ENCODE measurements at regions not wholly inside any gene's neighbourhood (a gene's known extent, or its start where the extent isn't known, plus 50 kb on each side); places are given as distances from the start of the nearest gene placed in this dataset.

DNA sequence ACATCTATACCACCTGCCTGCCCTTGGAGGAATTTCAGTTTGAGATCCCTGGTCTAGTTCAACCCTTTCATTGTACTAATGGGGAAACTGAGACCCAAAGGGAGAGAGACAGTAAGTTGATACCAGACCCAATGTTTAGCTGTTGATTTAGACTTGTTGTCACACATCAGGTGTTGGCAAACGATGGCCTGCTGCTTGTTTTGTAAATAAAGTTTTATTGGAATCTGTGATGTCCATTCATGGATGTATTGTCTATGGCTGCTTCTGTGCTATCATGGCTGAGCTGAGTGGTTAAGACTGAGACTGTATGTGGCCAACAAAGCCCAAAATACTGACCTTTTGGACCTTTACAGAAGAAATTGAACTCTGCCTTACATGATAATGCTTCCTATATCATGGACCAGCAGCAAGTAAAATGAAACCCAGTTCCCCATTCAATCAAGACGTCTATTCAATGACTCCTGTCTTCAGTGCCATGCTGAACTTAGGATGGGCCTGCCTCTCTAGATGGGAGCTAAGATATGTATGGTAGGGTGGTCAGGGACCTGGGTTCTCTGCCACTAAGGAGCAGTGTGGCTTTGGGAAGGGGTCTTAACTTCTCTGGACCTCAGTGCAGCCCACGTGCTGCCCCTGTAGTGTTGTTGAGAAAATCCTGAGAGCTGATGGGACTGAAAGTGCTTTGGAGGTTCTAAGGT, 111.0 kb downstream of the IRX5 start:
- intact Hi-C loops (cut with micrococcal nuclease) = no loop called here

DNA sequence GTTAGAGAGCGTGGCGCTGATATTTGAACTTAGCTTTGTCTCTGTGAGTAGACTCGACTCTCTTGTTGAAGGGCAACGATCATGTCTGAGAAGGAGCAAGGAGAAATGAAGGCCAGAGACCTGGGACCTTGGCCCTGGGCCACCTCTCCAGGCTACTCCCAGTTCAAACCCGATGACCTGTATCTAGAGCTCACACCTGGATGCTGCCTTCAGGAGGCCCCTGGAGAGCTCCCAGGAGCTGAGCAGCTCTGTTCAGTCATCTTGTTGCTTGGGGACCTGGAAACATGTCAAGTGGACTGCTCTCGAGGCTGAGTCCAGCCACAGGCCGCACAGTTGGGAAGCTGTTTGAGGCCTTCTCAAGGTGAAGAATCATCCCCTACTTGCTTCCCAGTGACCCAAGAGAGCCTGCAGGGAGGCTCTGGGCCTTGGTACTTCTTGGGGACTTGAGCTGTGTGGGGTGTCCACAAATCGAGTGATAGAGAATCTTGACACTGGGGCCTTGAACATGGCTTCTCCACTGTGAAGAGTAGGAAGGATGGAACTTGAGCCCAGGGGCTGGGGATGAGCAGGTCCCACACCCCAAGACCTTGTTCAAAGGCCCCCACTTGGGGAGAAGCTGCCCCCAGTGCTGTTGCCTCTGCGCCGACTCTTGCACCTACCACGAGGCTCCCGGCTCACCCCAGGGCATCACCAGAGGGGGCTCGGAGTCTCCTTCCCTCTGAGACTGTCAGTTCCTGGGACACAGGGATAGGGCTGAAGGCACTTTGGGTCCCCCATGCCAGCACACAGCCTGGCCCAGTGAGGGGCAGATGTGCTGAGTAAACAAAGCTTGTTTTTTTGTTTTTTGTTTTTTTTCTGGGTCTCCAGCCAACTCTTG, 112.1 kb downstream of the IRX5 start:
- intact Hi-C loops (cut with micrococcal nuclease) = no loop called here

DNA sequence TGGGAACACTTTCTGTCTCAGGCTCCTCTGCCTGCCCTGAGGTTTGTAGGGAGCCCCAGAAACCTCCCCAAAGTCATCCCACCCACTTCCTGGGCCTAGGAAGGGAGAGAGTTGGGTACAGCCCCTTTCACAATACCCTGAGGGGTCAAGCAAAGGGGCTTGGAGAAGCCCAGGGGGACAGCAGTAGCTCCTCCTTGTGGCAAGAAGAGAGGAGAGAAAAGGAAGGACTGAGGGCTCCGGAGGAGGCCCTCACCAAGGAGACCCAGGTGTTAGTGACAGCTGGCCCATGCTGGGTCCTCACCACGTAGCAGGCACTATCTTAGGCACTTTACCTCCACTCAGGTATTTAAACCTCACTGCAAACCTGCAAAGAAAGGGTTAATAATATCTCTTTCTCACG, 112.8 kb downstream of the IRX5 start:
- intact Hi-C loops (cut with micrococcal nuclease) = no loop called here

DNA sequence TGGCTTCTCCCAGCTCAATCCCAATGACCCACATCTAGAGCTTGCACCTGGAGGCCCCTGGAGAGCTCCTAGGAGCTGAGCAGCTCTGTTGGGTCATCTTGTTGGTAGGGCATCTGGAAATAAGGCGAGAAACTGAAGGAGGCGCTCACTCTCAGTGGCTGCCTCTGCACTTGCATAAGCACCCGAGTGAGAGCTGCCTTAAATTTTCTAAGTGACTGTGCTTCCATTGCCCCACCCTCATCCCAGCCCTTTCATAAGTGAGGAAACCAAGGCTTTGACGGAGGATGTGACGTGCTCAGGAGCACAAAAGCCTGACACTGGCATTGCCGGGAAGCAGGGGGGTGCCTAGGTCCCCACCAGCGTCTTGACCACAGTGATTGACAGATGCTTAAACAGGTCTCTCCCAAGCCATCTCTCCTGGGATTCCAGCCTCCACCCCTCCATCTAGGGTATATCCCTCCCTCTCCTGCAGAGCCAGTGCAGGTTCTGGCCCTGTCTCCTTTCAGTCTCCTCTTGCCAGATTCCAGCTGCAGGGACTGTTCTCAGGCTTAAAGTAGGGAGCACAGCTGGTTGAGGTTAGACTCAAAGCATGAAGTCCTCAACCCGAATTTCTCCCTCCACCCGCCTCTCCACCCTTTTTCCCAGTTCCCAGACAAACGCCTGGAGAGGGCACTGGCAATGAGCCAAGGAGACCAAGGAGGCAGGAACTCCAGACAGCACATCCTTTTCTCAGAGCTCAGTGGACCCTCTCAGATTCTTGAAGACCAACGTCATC, 113.7 kb downstream of the IRX5 start:
- intact Hi-C loops (cut with micrococcal nuclease) = no loop called here

DNA sequence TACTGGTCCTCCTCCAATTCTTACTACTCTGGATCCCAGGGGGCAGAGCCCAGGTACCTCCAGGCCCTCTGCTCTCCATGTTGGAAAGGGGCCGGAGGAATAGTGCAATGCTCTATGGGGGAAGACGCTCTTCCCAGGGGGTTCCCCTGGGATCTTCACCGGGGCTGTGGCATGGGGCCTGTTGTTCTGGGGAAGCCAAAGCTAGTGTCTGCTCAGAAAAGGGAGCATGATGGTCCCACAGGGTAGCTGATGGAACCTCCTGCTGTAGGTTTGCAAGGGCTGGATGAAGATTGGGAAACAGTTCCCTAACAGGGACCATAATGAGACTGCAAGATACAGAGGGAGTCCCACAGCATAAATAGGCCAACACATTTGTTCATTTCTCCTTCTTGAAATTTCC, 114.7 kb downstream of the IRX5 start:
- intact Hi-C loops (cut with micrococcal nuclease) = no loop called here

DNA sequence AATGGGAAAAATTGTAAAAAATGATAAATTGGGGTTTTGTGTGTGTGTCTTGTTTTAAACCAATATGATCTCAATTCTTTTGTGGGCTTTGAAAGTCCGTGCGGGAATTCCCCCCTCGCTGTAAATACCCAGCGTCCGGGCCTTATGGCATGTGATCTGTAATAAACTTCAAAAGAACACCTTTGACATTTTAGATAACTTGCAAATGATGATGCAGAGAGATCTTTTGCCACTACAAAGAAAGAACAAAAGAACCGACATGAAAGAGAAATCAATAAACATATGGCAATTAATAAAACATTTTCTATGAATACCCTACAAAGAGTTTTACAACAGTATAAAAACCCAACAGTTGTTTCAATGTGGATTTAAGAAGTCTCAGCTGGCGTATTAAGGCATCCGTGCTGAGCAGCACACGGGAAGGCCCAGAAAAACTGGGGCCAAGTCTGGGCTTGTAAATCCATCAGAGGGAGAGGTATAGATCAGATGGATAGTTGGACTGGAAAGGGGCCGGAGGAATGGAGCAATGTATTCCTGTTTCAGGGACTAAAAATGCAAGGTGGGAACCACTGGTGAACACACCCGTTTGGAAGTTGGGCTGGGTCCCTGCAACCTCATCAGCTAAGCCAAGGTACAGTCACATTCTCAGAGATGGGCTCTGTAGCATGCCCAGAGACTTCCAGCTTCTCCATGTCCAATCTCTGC, 115.2 kb downstream of the IRX5 start:
- intact Hi-C loops (cut with micrococcal nuclease) = no loop called here

DNA sequence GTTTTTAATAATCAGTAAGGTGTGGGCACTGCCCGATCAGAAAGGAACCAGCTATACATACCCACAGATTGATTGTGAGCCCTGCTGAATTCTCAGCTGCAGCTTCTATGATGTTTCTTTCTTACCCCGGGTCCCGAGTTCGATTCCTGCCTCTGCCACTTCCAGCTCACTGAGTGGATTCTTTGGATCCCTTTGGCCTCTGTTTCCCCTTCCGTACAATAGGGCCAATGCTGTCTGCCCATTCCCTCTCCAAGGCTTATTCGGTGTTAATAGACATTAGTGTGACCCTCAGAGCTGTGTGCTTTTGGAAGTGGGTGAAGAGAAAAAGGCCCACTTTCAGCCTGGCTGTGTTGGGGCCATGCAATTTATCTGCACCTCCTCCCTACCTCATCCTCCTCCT, 115.8 kb downstream of the IRX5 start:
- intact Hi-C loops (cut with micrococcal nuclease) = no loop called here

DNA sequence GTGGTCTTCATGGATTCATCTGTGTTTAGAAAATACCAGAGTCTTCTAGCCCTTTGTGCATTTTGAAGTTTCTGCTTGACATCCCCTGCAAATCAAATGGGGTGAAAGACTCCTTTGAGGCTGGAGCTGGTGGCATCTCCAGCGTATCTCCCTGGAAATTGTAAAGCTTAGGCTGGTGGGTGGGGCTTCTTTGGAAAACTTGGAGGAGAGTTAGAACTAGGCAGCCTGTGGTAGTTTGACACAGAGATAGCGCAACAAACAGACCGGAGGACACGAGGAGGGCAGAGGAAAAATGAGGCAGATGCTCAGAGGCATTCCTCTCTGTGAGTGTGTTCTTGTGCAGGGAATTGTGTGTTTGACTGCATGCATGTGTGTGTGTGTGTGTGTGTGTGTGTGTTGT, 116.3 kb downstream of the IRX5 start:
- intact Hi-C loops (cut with micrococcal nuclease) = no loop called here

DNA sequence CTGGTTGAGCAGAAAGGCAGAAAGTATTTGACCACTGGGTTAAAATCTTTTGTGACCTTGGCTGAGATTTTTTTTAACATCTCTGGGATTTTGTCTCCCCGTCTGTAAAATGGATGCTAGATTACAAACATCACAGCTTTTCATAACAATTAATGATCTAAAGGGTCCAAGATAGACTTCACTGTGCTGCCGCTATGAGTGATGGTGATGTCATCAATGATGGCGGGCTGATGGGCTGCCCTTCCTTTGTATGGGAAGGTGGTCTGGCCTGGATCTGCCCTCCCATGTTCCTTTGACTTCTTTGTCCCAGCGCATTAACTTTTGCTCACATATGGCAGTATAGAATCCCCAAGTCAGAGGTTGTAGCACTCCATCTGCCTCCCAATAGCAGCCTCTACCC, 116.7 kb downstream of the IRX5 start:
- intact Hi-C loops (cut with micrococcal nuclease) = no loop called here

DNA sequence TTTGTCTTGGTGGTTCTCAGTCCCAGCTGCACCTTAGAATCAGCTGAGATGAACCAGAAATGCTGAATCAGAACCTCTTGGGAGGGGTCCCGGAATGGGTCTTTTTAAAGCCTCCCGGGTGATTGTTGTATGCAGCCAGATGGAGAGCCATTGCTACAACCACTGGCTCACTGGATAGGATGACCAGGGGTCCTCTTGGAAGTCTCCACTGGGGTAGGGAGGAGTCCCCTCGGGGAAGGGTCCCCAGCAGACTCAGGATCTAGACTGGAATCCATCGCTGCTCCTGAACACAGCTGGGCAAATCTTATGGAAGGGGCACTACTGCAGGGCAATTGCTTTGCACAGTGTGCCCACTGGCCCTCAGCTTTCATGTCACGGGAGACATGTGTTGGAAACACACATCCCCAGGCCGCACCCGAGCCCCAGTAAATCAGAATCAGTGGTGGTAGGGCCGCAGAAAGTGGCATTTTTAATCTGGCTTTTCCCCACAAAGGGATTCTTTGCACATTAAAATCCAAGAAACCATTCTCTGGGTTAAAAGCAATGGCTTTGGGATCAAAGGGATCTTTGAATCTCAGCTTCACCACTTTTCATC, 117.3 kb downstream of the IRX5 start:
- intact Hi-C loops (cut with micrococcal nuclease) = no loop called here

DNA sequence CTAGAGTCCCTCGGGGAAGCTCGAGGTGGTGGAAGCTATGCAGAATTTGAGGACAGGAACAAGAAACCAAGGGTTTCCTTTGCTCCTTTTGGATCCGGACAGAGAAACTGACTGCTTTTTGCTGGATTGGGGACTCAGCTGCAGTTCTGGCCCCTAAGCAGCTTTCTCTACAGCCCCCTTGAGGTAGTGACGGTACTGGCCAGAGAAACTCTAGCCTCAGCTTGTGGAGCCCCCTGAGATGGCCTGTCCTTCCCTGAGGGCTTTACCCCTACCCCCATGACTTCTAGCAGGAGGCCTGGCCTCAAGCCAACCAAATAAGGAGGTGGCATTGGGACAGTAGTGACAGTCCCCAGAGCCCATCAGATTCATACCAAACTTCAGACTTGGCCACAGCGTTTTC, 118.1 kb downstream of the IRX5 start:
- intact Hi-C loops (cut with micrococcal nuclease) = no loop called here

DNA sequence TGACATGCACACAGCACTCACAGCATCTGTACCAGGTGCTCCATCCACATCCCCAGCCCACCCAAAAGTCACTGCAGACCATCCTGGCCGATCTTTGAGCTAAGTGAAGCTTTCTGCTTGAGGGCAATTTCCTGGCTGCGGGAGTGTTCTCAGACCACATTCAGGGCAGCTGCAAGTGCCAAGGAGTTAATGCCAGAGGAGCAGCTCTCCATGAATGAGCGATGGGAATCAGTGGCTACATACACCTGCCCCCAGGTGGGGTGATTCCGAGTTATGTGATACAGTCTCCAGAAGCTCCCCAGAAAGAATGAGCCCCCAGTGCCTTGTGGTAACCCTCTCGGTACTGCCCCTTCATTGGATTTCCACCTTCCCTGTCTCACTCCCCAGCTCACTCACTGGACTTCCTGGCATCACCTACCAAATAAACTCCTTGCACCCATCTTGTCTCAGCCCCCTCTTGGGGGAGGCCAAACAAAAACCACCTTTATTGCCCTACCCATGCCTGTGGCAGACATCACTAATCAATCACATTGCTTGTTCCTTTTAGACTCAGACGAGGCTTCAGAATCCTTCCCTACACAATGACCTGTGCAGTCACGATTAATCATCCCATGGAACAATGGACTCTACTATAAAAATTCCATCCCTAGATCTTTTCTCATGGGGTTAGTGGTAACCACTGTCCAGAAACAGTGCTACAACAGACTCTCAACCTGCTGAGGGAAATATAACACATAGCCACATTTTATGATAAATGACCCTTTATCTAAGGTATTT, 121.1 kb downstream of the IRX5 start:
- intact Hi-C loops (cut with micrococcal nuclease) = no loop called here

DNA sequence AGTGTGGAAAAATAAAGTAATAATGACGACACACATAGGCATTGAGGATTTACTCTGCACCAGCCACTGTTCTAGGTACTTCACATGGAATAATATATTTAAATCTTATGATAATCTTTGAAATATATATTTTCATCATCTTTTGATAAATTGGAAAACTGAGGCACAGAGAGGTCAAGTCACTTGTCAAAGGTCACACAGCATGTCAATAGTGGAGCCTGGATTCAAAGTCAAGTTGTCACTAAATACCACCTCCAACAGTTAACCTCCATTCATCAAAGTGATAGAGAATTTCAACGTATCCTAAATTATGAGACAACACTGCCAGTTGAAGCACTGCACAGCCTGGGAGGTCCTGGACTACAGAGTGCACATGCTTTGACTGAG, 121.7 kb downstream of the IRX5 start:
- intact Hi-C loops (cut with micrococcal nuclease) = no loop called here

DNA sequence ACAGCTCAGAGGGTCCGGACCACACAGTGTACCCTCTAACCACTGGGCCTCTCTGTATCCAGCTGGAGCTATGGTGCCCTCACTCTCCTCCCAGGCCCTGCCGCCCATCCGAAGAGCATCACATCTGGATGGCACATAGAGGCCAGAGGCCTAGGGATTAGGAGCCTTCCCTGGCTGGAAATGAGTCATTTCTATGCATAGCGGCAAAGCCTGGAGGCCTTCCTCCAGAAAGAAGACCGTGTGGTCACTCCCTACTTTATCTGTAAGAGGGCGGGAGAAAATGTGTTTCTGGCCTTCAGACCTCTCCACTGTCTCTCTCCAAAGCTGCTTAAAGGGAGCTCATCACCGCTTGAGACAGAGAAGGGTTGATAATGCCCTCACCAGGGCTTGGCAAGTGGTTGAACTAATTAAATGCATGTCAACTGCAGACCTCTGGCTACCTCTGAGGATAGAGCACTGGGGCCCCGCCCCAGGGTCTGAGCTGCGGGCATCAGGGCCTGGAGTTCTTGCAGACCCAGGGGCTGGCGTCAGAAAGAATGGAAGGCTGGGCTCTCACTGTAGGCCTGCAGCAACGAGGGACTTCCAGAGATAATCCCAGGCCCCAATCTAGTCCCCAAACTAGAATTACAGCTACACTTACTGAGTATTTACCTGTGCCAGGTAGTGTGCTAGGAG, 122.2 kb downstream of the IRX5 start:
- intact Hi-C loops (cut with micrococcal nuclease) = no loop called here

DNA sequence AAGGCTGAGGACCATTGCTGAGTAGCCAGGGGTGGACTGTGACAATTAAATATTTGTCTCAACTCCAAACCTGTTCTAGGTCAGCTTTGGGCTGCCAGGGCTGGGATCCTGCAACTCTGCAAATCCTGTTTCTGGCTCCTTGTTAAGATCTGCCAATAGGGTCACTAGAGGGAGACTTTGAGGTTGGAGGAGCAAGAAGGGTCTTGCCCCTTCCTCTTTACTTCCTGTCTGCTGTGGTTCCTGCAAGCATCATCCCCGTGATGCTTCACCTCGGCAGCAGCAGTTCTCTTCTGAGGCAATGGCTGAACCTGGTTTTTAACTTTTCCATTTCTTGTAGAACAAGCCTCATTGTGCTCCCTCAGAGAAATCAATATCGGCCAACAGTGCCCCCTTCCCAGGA, 124.6 kb downstream of the IRX5 start:
- intact Hi-C loops (cut with micrococcal nuclease) = no loop called here

DNA sequence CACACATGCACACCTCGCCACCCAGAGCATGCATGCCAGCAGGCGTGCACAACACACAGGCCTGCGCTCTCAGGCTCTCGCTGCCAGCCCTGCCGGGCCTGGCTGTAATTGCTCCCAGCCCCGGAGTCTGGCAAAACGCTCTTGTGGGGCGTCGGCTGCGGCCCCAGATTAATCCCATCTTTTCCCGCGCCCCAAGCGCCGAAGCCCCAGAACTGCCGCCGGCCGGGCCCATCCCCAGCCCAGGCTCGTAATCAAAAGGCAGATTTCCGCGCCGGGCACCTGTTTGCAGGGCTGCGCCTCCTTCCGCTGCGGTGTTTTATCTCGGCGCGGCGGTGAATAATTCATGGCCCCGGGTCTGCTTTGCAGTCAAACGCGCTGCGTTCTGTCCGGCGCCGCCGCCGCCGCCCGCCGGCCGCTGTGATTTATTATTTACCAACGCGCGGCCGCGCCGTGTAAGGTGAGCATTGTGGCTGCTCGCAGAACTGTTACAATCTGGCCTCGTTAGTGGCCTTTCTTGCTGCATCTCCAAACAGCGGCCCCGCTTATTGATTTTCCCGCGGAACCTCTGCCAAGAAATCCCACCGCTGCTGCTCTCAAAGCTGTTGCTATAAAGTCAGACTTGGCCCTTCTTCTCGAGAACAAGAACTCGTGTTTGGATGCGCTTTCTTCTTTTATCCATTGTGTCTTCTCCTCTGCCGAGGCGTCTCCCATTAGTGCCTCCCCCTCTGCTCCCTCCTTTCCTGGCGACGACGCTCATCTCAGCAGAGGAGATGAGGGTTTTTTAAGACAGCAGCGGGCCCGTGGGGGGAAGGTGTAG, 126.1 kb downstream of the IRX5 start:
- intact Hi-C loops (cut with micrococcal nuclease) = no loop called here

DNA sequence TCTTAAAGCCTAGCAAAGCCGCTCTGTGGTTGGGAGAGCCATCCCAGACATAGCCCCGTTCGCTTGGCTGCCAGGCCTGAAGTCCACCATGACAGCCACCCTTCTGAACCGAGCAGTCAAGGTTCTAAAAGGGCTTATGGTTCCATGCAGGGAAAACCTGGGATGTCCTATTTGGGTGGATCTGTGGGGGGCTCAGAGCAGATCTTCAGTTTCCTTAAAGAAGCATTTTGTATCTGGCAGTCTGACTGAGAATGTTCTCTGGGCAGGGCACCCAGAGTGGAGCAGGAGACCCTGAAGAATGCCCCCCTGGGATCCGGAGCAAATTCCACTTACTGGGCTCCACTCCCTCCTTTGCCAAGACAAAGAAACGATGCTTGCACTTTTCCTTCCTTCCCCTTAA, 127.2 kb downstream of the IRX5 start:
- intact Hi-C loops (cut with micrococcal nuclease) = no loop called here

DNA sequence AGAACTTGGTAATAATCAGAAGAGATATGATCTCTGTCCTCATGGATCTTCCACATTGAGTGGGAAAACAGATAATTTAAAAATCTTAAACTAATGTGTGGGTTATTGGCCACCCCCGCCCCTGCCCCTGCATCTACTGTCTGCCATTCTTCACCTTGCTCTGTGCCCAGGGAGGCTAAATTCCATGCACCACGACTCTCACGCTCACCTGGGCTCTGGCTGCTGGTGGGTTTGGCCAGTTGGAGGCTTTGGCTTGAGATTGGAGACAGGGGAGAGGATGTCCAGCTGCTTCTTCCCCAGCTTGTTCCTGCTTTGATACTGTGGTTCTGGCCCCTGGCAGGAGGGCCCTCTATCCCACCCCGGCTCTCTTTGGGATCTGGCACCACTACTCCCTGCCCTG, 127.9 kb downstream of the IRX5 start:
- intact Hi-C loops (cut with micrococcal nuclease) = no loop called here

DNA sequence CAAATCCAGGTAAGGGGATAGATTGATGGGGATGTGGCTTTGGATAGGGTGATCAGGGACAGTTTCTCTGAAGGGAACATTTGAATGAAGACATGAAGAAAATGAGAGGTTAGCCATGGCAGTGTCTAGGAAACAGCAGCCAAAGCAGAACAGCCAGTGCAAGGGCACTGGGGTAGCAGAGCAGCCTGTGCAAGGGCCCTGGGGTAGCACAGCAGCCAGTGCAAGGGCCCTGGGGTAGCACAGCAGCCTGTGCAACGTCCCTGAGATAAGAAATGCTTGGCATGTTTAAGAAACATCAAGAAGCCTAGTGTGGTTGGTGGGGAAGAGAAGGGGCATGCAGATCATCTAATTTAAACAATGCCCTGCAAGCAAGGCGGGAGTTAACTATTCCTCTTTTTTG, 128.5 kb downstream of the IRX5 start:
- intact Hi-C loops (cut with micrococcal nuclease) = no loop called here
